ENCODE measurements at regions not wholly inside any gene's neighbourhood (a gene's known extent, or its start where the extent isn't known, plus 50 kb on each side); places are given as distances from the start of the nearest gene placed in this dataset.

GRCh38 chr4:166311169-166311568, 438.1 kb downstream of the TLL1 start:
- no peak for TF ChIP-seq CTCF (conservative IDR thresholded peaks at IDR 0.05; ENCODE audit: low read depth, low read length)
- H3K4me3 ChIP-seq (ENCODE audit: low read depth, low read length), result no peak overlapping the region
- DNase-seq (ENCODE audit: low read depth), result no peak

- TF ChIP-seq CTCF (conservative IDR thresholded peaks at IDR 0.05; ENCODE audit: low read depth, low read length), result no peak
- no peak for DNase-seq (ENCODE audit: low read depth)
- H3K4me3 ChIP-seq (ENCODE audit: low read depth, low read length), result no peak overlapping the region
Measured at GRCh38 chr4:166312166-166312565, 439.1 kb downstream of the TLL1 start.

GRCh38 chr4:166314902-166315301, 441.9 kb downstream of the TLL1 start:
- TF ChIP-seq CTCF (conservative IDR thresholded peaks at IDR 0.05; ENCODE audit: low read depth, low read length), result no peak
- no peak for DNase-seq (ENCODE audit: low read depth)
- H3K4me3 ChIP-seq (ENCODE audit: low read depth, low read length), result no peak overlapping the region

- no peak overlapping the region for H3K4me3 ChIP-seq (ENCODE audit: low read depth, low read length)
- no peak for TF ChIP-seq CTCF (conservative IDR thresholded peaks at IDR 0.05; ENCODE audit: low read depth, low read length)
- DNase-seq (ENCODE audit: low read depth), result no peak
Measured at GRCh38 chr4:166315721-166316467, 442.9 kb downstream of the TLL1 start.

GRCh38 chr4:166318810-166319525, 445.9 kb downstream of the TLL1 start:
- peak; percentile 30 for DNase-seq (ENCODE audit: low read depth)

GRCh38 chr4:166323250-166323649, 450.2 kb downstream of the TLL1 start:
- no peak for TF ChIP-seq CTCF (conservative IDR thresholded peaks at IDR 0.05; ENCODE audit: low read depth, low read length)
- DNase-seq (ENCODE audit: low read depth), result no peak
- no peak overlapping the region for H3K4me3 ChIP-seq (ENCODE audit: low read depth, low read length)

More at GRCh38 chr4:166318810-166319525, 445.9 kb downstream of the TLL1 start:
- no peak for TF ChIP-seq CTCF (conservative IDR thresholded peaks at IDR 0.05; ENCODE audit: low read depth, low read length)
- no peak overlapping the region for H3K4me3 ChIP-seq (ENCODE audit: low read depth, low read length)

Data from epithelial cell of proximal tubule (primary cell).